ENCODE measurements at regions not wholly inside any gene's neighbourhood (a gene's known extent, or its start where the extent isn't known, plus 50 kb on each side); places are given as distances from the start of the nearest gene placed in this dataset.
"Not testable (repeated sequence)": the region's sequence is repeated elsewhere in the genome, so short reads cannot be mapped to it uniquely, and the experiment has no call there.

DNA sequence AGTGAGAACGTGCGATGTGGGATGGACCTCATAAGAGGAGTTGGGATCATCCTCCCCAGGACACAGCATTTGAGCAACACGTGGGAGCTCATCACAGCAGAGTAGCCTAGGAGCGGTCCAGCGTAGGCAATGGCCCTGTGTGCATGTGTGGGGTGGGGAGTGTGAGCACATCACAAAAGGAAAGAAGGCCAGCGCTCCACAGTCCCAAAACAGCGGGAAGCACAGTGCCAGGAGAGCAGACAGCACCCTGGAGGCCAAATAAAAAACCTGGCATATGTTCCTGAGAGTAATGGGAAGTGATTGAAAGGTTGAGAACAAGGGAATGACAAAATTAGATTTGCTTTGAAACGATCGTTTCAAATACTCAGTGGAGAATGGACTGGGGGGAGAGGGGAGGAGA lies 226.0 kb downstream of the C7orf25 start:
- no peak for DNase-seq (ENCODE audit: low read depth, low spot score)

DNA sequence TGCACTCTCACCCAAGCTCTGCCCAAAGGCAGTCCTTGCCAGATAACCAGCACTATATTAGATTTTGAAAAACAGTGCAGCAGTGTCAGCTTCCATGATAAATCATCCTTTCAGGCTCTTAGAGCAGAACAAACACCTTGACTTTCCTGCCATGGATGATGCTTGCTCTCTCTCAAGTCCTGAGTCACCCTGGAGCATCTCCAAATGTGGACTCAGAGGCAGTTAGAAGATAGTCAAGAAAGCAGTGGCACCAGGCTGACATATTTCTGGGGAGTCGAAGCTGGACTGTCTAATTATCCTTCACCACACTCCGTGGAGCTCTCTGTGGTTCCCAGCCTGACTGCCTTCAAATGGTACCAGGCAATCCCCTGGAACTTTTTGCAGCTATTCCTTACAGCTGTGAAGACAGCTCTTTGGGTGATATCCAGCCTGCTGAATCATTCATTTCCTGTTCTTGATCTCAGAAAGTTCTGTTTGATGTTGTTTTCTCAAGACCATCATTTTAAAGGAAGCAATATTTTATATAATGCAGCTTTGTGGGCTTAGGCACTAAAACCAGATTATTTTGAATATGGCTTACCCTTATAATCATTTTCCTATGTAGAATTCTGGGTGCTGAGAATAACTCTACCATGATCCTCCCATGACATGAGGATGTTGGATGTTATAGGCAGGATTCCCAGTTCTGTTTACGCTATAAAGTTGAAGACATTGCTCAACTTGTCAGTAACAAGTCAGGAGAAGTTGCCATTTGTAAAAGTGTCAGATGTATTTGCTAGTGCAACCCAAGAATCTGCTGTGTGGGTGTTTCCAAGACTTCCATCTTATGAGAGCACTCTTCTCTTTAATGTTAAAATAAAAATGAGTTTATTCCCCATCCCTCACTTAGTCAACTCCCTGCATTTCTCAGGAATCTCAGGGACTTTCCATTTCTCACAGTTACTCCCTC lies 233.8 kb downstream of the C7orf25 start:
- peak; percentile 51 for DNase-seq (ENCODE audit: low read depth, low spot score)

DNA sequence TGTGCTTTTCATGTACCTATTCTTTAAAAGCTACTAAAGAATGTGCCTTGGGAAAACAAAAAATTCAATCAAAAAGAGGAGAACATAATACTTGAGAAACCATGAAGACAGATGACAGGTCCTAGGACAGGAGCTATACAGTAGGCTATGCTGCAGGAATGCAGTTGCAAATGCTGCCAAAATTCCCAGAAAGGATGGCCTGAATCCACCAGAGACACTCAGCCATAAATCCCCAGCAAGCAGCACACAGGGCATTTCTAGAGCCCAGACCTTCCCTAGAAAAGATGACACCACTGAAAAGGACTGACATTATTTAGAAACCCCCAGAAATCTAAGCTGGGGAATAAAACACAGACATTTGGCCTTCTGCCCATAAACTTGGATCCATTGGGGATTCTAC lies 237.3 kb downstream of the C7orf25 start:
- DNase-seq (ENCODE audit: low read depth, low spot score) = no peak

DNA sequence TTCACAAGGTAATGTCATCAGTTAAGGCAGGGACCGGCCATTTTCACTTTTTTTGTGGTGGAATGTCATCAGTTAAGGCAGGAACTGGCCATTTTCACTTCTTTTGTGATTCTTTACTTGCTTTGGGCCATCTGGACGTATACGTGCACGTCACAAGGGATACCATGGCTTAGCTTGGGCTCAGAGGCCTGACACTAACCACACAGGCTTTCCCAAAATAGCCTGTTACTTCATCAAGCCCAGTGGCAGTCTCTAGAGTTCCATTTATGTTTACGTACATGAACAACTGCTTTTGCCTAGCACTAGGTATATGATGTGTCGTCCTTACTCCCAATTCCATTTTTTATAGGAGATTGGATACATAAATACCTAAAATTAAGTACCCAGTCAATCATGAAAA lies 237.9 kb downstream of the C7orf25 start:
- no peak for DNase-seq (ENCODE audit: low read depth, low spot score)

DNA sequence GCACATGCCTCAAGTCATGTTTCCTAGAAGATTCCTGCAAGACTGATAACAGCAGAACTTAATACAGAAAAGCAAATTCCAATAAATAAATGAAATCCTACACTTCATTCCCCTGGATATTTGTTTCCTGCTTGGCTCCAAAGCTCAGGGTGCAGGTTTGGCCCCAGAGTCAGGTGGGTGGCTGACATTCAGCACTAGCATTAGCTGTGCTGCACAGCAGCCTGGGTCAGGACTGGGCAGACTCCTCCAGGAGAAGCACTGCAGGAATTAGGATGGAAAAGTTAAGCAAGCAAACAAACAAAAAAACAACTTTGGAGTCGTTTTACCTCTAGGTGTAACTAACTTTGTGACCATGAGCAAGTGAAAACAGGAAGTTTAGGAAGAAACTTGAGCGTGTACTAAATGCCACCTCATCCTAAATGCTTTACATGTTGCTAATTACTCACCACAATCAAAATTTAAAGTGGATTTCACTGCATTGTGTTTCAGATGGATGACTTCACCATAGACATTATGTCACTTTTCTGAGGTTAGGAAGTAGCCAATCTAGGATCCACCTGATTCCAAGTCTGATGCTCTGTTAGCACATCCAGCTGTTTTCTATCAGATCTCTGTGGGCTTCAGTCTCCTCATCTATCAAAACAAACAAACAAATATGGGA lies 239.4 kb downstream of the C7orf25 start:
- no peak for DNase-seq (ENCODE audit: low read depth, low spot score)

DNA sequence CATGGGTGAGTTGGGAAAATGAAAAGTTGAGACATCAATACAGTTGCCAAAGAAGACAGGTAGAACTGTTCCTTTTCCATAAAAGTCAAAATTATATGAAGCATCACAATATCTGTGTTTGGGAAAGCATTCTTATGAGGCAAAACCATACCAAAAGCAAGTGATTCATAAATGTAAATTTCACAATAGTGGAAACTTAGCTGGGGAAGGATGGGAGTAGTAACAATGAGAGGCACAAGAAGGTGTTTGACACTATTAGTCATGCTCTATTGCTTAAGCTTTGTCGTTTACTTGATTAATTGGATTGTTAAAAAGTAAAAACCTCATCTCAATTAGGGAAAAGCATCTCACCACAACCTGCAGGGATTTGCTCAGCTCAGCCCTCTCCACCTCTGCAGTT lies 240.2 kb downstream of the C7orf25 start:
- DNase-seq (ENCODE audit: low read depth, low spot score) = no peak

DNA sequence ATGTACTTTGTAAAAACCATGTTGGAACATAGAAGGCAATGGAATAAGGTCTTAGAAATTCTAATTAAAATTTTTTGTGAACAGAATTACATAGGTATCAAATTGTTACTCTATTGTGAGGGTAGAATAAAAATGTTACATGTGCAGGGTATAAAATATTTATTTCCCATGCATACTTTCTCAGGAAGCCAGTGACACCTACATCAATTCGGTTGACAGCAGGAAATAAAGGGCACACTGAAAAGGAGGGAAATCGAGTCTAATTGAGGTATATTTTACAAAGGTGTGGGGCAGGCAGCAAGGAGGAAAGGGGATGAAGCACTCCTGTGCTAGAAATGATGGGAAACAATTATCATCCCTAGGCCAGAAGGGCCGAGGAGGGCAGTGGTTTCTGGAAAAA lies 244.9 kb downstream of the C7orf25 start:
- no peak for DNase-seq (ENCODE audit: low read depth, low spot score)

DNA sequence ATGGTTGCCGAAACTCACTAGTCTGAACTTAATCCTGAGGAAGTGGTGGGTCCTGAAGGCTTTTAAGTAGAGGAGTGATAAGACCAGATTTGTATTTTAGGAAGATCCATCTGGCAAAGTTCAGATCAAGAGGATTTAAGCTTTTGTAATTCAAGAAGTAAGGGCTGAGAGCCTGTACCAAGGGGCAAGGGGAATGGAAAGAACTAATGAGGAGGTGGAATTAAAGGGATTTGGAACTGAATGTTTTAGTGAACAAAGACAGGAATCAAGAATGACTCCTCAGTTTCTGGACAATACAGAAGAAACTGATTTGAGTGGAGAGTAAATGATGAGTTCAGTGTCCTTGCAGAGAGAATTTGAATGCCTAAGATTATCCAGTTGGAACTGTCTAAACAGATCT lies 249.0 kb downstream of the C7orf25 start:
- DNase-seq (ENCODE audit: low read depth, low spot score) = no peak

DNA sequence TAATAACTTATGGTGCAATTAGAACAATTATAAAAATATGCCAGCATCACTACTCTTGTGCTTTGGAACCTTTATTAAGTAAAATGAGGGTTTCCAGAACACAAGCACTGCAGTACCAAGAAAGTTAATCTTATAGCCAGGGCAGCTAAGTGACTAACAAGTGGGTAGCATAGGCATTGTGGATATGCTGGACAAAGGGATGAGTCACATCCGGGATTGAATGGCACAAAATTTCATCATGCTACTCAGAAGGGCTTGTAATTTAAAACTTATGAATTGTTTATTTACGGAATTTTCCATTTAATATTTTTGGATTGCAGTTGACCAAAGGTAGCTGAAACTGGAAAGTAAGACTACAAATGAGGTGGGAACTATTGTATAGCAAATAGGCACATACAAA lies 250.6 kb downstream of the C7orf25 start:
- peak; percentile 2 for DNase-seq (ENCODE audit: low read depth, low spot score)

DNA sequence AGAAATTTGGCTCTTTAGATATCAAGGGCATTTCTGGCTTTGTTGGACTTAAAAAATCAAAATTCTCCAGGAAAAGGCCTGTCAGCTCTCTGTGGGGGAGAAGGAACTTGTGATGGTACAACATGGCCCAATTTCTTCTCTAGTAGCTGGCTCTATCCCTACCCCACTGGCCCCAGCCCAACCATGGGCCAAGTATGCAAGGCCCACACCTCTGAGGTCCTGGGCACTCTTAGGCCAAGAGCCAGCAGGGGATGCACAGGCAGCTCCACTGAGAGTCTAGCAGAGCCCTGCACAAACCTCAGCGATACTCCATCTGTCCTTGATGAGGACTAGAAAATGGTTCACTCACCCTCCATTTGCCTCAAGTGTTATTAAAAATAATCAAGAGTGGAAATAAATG lies 261.2 kb downstream of the C7orf25 start:
- DNase-seq (ENCODE audit: low read depth, low spot score) = no peak

DNA sequence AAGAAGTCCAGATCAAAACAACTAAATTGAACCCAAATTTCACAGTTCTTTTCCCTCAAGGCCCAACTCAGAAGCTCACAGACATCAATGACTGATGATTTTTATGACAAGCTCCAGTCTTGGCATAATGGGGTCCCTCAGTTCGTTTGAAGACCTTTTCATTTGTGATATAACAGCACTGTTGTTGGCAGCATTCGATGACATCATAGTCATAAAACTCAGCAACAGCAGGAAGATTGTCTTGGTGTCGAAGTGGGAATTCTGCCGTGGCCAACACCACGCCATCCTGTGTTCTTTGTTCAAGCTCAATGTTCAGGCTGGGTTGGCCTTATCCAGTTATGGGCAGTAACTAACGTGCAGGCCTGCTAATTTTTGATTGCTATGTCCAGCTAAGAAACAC lies 261.7 kb downstream of the C7orf25 start:
- no peak for DNase-seq (ENCODE audit: low read depth, low spot score)

DNA sequence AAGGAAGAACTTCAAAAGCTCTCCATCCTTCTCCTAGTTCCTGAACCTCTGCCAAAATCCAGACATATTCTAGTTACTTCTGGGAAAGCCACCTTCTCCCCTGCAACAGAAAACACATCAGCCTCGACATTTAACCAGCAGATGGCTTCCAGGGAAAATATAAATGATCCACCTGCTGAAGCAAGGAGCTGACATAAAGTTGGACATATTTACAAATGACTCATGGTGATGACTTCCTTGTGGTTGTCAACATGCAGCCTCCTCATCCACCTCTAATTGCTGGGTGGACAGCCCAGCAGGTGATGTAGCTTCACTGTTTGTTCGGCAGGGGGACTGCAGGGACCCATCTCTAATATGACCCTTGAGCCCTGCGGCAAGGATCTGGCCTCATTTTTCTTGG lies 266.0 kb downstream of the C7orf25 start:
- DNase-seq (ENCODE audit: low read depth, low spot score) = no peak

DNA sequence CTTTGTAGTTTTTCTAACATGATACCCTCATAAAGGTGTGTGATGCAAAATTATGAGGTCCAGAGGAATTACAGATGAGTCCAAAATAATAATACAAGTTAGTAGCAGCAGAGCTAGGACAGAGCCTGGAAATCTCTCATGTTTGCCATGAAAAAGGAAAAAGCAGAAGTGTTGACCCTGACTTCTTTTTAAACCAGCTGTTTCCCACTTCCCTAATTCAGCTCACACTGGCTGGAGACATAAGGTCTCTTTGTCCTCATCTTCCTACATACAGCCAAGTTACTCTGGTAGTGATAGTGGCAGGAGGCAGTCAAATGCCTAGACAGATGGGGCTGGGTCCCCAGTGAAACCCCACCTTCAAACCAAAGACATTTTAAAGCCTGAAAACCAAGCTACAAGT lies 269.2 kb downstream of the C7orf25 start:
- no peak for DNase-seq (ENCODE audit: low read depth, low spot score)

DNA sequence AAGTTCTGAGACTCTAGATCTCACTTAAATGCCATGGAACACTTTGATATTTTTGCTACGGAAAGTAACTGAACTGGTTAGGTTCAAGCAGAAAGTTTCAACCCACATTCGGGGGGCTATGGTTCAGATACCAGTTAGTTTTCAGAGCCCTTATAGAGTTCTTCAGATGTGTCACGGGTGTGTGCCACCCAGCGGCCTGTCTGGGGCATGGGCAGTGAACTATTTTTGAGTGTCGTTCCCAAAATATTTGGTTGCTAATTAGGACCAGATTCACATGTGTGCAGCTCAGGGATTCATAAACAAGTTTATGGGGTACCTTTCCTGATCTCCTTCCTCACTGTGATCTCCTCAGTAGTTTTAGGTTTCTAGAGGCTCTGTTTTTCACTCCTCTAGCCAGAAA lies 271.9 kb downstream of the C7orf25 start:
- no peak for DNase-seq (ENCODE audit: low read depth, low spot score)

DNA sequence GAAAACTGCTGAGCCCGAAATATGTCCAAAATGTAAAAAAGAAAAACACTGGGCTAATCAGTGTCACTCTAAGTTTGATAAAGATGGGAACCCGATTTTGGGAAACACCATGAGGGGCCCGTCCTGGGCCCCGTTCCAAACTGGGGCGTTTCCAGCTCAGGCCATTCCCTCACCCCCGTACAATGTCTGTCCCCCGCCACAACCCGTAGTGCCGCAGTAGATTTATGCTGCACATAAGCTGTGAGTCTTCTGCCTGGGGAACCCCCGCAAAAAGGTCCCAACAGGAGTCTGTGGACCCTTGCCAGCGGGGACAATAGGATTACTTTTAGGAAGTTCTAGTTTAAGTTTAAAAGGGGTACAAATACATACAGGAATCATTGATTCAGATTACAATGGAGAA lies 275.5 kb downstream of the C7orf25 start:
- DNase-seq (ENCODE audit: low read depth, low spot score) = not testable (repeated sequence)

DNA sequence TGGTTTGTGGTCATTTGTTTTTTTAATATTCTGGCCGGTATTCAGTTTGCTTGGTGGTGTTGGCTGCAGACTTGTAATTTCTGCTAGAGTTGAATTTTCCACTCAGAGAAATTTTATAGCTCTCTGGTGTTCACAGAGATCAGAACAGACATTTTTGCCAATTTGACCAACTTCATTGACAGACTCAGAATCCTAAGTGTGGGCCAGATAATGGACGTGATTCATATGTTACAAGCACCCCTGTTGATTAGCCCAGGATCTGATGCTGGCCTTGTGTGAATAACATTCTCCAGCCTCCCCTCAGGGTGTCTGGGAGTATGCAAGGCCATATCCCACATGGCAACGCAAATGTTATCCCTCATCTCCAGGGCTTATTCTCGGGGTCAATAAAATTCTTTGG lies 283.8 kb downstream of the C7orf25 start:
- no peak for DNase-seq (ENCODE audit: low read depth, low spot score)

DNA sequence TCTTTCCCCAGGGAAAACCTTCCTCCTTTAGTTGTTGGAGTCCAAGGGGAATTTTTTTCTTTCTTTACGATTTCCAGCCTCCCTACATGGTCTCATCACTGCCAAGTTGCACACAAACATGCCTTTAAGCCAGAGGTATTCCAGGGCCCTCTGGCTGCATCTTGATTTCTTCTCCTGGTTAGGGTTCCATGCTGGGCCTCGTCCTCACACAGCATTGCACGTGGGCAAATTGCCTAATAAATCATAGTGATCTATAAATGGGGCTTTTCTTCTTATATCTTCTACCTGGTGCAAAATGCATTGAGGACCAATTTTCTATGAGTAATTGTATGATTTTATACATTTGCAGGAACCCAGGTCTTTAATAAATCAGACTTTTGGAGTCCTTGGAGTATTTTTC lies 284.2 kb downstream of the C7orf25 start:
- DNase-seq (ENCODE audit: low read depth, low spot score) = no peak

DNA sequence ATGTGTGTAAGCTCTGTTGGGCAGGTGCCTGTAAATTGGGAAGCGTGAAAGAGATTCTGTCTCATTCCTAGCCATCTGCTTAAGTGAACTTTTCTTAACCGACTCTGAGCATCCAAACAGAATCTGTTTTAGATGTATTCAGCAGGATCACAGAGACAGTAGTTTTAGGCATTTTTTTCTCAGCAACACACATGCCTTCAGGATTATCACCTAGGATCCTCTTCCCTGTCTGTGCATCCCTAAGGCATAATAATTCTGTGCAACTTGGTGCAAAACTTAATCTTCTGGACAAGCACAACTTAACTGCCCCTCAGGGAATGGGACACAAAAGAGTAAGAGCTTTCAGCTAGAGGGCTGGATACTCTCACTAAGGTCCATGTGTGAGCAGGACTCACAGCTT lies 284.8 kb downstream of the C7orf25 start:
- no peak for DNase-seq (ENCODE audit: low read depth, low spot score)

DNA sequence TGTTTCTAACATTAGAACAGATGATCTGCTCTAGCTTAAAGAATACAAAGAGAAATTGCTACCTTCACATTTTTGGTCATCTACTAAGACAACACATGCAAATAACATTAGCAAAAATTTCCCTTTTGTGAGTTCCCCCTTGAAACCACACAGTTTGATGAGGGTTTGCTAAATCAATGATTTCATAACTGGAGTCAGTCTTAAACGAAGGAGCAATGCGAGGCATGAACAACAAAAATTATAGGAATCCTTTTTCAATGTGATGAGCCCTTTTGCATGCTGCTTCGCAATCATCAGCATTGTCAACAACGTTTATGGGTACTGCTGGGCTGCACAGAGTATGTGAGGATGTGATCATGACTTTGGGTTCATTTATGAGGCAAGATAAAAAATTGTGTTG lies 286.4 kb downstream of the C7orf25 start:
- DNase-seq (ENCODE audit: low read depth, low spot score) = no peak

DNA sequence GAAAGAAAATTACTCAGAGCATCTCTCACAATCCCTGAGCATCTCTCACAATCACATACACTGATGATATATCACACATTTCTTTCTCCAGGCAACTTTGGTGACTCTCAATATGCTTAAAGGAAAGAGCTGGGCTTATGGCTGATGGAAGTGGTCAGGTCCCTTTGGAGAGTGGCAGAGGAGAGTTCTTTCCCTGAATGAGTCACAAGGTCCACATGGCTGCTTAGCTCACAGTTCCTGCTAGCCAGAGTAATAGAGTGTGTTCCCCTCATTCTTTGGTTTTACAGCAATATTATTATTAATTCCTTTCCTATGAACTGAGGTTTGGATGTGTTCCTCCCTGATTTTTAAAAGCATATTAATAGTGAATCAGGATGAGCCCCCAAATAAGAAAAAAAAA lies 287.4 kb downstream of the C7orf25 start:
- DNase-seq (ENCODE audit: low read depth, low spot score) = no peak

DNA sequence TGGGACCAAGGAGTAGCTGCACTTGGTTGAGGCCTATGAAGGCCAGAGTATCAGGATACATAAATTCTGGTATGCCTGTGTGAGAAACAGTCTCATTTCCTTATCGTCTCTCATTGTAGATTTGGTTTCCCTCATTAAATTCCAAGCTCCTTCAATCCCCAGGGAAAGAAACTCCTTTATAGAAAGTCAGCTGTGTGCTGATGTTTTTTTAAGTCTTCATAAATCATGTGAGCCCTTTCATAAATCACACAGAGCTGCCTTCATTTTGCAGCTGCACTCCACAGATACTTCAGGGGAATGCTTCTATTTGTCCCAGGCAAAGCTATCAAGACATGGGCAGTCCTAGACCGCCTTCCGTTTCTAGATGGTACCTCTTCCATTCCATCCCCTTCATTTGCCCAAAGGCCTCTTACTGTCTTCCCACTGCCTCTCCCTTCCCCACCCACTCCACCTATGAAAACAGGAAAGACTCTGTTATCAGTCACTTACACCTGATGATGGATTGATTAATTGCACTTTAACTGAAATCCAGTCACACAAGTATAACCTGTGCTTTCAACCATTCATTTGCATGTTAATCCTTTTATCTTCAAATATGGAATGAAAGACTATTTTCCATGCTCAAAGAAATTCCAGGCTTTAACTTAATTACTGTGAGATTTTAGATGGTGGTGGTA lies 290.2 kb downstream of the C7orf25 start:
- DNase-seq (ENCODE audit: low read depth, low spot score) = no peak

DNA sequence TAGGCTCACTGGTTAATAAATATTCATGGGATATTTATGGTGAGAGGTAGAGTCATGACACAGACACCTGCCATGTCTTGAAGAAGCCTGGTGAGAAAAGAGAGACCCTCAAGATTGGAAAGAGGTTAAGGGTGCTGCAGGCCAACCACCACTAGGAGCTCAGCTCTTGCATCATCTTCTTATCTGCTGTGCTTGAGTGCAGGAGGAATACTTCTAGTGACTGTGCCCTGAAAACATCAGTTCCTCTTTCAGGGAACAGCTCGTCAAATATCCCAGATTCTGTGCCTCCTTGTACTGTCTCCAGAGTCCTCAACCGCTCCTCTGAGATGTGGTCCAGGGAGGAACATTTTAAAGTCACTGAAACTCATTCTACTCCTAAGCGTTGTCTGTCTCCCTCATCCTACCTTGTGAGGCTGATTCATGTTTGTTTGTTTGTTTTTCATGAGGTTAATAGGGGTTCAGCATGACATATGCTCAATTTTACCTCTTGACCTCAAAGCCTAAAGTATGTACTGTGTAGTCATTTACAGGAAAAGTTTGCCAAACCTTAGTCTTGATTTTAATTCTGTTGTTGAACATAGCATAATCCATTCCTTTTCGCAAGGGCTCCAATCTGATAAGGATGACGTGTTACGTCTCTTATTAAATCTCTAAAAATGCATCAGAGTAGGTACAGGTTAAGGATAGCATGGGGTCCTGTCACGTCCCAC lies 293.1 kb downstream of the C7orf25 start:
- no peak for DNase-seq (ENCODE audit: low read depth, low spot score)

Data from smooth muscle cell of the brain vasculature (primary cell).